Psoas muscle (tissue), 7 donors: ENCODE measurements at regions not wholly inside any gene's neighbourhood (a gene's known extent, or its start where the extent isn't known, plus 50 kb on each side); places are given as distances from the start of the nearest gene placed in this dataset.

Experiments
- ATAC-seq, 4 donors: fragments of 200-7000 bp; cut with Tn5 transposase; one replicate each; pipeline ENCODE4 v1.9.1; 2020; ENCODE audit warnings: moderate library complexity in 3 of 4, mild to moderate bottlenecking in 2 of 4
- DNase-seq, 2 donors: peaks; one replicate each; pipeline ENCODE4 v3.0.0-alpha.2; 2020
- H3K27ac ChIP-seq: fragments of 200-600 bp; one replicate; pipeline ENCODE4 v1.8.0; 2022
- H3K27me3 ChIP-seq, 3 donors: fragments of 200-600 bp in 1 of 3; one replicate each; pipeline versions ENCODE4 v1.6.1 to v1.8.0; 2013 to 2022; ENCODE audit warnings: low read length in 2 of 3, mild to moderate bottlenecking in 2 of 3, moderate library complexity in 1 of 3; ENCODE audit not compliant: insufficient read depth in 3 of 3
- H3K36me3 ChIP-seq, 2 donors: fragments of 200-600 bp in 1 of 2; one replicate each; pipeline versions ENCODE4 v1.6.1 to v1.8.0; 2013 to 2022; ENCODE audit warnings: low read depth in 1 of 2, mild to moderate bottlenecking in 1 of 2, moderate library complexity in 1 of 2; ENCODE audit not compliant: insufficient read depth in 1 of 2
- H3K4me1 ChIP-seq: fragments of 200-600 bp; one replicate; pipeline ENCODE4 v1.8.0; 2022
- H3K4me3 ChIP-seq: fragments of 200-600 bp; one replicate; pipeline ENCODE4 v1.8.0; 2022; ENCODE audit warnings: mild to moderate bottlenecking
- H3K9me3 ChIP-seq: fragments of 200-600 bp; one replicate; pipeline ENCODE4 v1.8.0; 2022
- WGBS, 3 donors: extraction: QIAGEN DNeasy Blood & Tissue Kit; methylation state at CpG; one replicate each; pipeline versions ENCODE4 v1.1.6 to v1.1.7; 2013; 5-methylcytosine and 5-hydroxymethylcytosine counted together
- intact Hi-C, 2 donors: fragments of 100-400 bp; cut with DNase I; formaldehyde crosslinking; loops; one replicate each; pipeline versions ENCODE4 v1.11.0 to v1.14.2; 2022
- TF ChIP-seq, protein P1 (sequence below): fragments of 200-600 bp; IDR thresholded peaks from one replicate; pipeline ENCODE4 v1.8.0; 2022; ENCODE audit warnings: antibody characterized with exemption
- donor health status: healthy with polysubstance abuse.
- donor health status: DM: no; HTN: no; CAD: no; lungs with moderate emphysema.
- donor health status: Bipolar disorder and iron deficiency.
- donor health status: healthy.
- donor health status: DM: yes; HTN: yes; CAD: no.
- donor health status: DM: no; HTN: no; CAD: no.
- donor health status: DM: yes; HTN: yes; CAD: no.

GRCh38 chr16:26951950-26952349, 114.8 kb upstream of the C16orf82 start:
- H3K4me3 ChIP-seq: no peak overlapping the region
- no peaks in the 10 kb centered on the region for H3K4me1 ChIP-seq
- DNase-seq: no peak
- no peaks in the 10 kb centered on the region for H3K36me3 ChIP-seq
- H3K27me3 ChIP-seq: peaks cover 0 to 3% (median 0%) of the 10 kb centered on the region in 3 donors
- H3K9me3 ChIP-seq: no peaks in the 10 kb centered on the region
- H3K27ac ChIP-seq: no peak overlapping the region
- ATAC-seq: no peak
- TF ChIP-seq, protein P1, sequence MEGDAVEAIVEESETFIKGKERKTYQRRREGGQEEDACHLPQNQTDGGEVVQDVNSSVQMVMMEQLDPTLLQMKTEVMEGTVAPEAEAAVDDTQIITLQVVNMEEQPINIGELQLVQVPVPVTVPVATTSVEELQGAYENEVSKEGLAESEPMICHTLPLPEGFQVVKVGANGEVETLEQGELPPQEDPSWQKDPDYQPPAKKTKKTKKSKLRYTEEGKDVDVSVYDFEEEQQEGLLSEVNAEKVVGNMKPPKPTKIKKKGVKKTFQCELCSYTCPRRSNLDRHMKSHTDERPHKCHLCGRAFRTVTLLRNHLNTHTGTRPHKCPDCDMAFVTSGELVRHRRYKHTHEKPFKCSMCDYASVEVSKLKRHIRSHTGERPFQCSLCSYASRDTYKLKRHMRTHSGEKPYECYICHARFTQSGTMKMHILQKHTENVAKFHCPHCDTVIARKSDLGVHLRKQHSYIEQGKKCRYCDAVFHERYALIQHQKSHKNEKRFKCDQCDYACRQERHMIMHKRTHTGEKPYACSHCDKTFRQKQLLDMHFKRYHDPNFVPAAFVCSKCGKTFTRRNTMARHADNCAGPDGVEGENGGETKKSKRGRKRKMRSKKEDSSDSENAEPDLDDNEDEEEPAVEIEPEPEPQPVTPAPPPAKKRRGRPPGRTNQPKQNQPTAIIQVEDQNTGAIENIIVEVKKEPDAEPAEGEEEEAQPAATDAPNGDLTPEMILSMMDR: no peak
- 19 to 23% (median 21%) methylated on average over 8 to 9 of the region's 9 CpGs for WGBS, 3 donors
- intact Hi-C loops: no loop called here

DNA sequence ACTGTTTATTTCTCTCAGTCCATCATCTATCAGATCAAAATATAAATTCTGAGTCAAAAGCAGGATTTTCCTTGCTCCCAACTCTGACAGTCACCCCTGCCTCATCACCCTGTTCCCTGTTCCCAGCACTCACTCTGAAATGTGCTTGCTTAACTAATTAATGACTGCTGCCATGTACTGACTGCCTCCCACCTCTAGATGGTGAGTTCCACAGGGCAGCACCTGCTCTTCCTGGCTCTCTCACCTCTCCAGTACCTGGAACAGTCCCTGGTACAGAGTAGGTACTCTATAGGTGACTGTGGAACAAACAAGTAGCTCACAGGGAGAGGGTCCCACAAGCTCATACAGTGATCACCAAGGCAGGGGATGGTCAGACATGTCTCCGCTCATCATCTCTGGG, 114.3 kb upstream of the C16orf82 start:
- Histone ChIP-seq H3K27ac (no peak overlapping the region), H3K27me3 (peaks cover 0 to 3% (median 0%) of the 10 kb centered on the region in 3 donors), H3K4me3 (no peak overlapping the region), H3K9me3 (no peaks in the 10 kb centered on the region), H3K36me3 (no peaks in the 10 kb centered on the region), H3K4me1 (no peaks in the 10 kb centered on the region)
- WGBS, 3 donors: 88 to 97% (median 94%) methylated on average over 1 of the region's 1 CpG
- TF ChIP-seq, protein P1: no peak
- intact Hi-C loops: no loop called here
- ATAC-seq (no peak), DNase-seq (no peak)

DNA sequence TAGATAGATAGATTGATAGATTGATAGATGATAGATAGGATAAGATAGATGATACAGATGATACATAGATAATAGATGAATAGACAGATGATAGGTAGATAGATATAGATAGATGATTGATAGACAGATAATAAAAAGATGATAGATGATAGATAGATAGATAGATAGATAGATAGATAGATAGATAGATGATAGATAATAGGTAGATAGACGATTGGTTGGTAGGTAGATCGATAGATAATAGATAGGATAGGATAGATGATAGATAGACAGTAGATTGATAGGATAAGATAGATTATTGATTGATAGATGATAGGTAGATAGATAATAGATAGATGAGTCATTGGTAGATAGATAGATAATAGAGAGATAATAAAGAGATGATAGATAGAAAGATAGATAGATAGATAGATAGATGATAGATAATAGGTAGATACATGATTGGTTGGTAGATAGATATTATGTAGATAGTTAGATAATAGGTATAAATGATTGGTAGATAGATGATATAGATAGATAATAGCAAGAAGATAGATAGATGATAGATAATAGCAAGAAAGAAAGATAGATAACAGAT, 109.4 kb upstream of the C16orf82 start:
- TF ChIP-seq, protein P1: no peak
- Histone ChIP-seq H3K27me3 (peaks cover 0 to 3% (median 3%) of the 10 kb centered on the region in 3 donors), H3K36me3 (no peaks in the 10 kb centered on the region), H3K27ac (no peak overlapping the region), H3K4me1 (no peaks in the 10 kb centered on the region), H3K9me3 (no peaks in the 10 kb centered on the region), H3K4me3 (no peak overlapping the region)
- intact Hi-C loops: no loop called here
- DNase-seq: no peak
- no peak for ATAC-seq
- WGBS, 3 donors: 89 to 94% (median 90%) methylated on average over 2 of the region's 2 CpGs

DNA sequence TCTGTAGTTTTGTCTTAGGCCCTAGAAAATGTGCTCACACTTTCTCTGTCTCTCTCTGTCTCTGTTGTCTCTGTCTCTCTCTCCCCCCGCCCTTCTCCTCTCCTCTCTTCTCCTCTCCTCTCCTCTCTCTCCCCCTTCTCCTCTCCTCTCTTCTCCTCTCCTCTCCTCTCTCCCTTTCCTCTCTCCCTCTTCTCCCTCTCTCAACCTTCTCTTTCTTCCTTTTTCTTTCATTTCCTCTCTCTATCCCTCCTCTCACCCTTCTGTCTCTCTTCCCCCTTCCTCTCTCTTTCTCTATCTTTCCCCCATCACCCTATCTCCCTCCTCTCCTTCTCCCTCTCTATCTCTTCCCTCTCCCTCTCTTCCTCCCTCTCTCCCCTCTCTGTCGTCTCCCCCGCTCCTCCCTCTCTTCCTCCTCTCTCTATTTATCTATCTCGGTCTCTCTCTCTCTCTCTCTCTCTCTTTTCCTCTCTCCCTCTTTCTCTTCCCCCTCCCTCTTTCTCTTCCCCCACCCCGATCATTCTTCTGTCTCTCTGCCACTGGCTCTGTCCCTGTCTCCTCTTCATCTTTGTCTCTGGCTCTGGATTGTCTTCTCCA, 107.2 kb upstream of the C16orf82 start:
- DNase-seq (no peak), ATAC-seq (no peak)
- no peaks in the 10 kb centered on the region for H3K4me1 ChIP-seq
- no peaks in the 10 kb centered on the region for H3K9me3 ChIP-seq
- H3K36me3 ChIP-seq: no peaks in the 10 kb centered on the region
- intact Hi-C loops: no loop called here
- WGBS, 3 donors: 56 to 71% (median 61%) methylated on average over 5 of the region's 5 CpGs
- no peak overlapping the region for H3K27ac ChIP-seq
- peaks cover 0 to 3% (median 0%) of the 10 kb centered on the region in 3 donors for H3K27me3 ChIP-seq
- H3K4me3 ChIP-seq: no peak overlapping the region
- TF ChIP-seq, protein P1: no peak

- TF ChIP-seq, protein P1: no peak
- H3K27ac ChIP-seq: no peak overlapping the region
- H3K4me1 ChIP-seq: no peaks in the 10 kb centered on the region
- peaks cover 0 to 3% (median 0%) of the 10 kb centered on the region in 3 donors for H3K27me3 ChIP-seq
- no peak overlapping the region for H3K4me3 ChIP-seq
- ATAC-seq (no peak), DNase-seq (no peak)
- H3K9me3 ChIP-seq: no peaks in the 10 kb centered on the region
- intact Hi-C loops: no loop called here
- no peaks in the 10 kb centered on the region for H3K36me3 ChIP-seq
Observed at GRCh38 chr16:26961459-26961858, 105.3 kb upstream of the C16orf82 start.
